ENCODE measurements at regions not wholly inside any gene's neighbourhood (a gene's known extent, or its start where the extent isn't known, plus 50 kb on each side); places are given as distances from the start of the nearest gene placed in this dataset.

GRCh38 chr1:81345110-81345509 lies 455.6 kb upstream of the ADGRL2 start (continued):
- TF ChIP-seq CHD7 (IDR thresholded peaks at IDR 0.05; ENCODE audit: insufficient replicate concordance, low read length) (no peak), EGR1 (IDR thresholded peaks at IDR 0.05; ENCODE audit: borderline replicate concordance, low read depth, low read length) (no peak), SUZ12 (IDR thresholded peaks at IDR 0.05; ENCODE audit: low read length) (no peak), GABPA (IDR thresholded peaks at IDR 0.05; ENCODE audit: borderline replicate concordance, insufficient read depth, low read length) (no peak), RXRA (IDR thresholded peaks at IDR 0.05; ENCODE audit: insufficient read depth, low read depth, low read length) (no peak), TBP (IDR thresholded peaks at IDR 0.05; ENCODE audit: low read depth, low read length) (no peak), ZNF274 (IDR thresholded peaks at IDR 0.05; ENCODE audit: borderline replicate concordance, extremely low read depth, low read length) (no peak)

Measured in H1 (cell line).